Activated CD8-positive, alpha-beta T cell treated with anti-CD3 and anti-CD28 coated beads for 36 hours (primary cell): ENCODE measurements at regions not wholly inside any gene's neighbourhood (a gene's known extent, or its start where the extent isn't known, plus 50 kb on each side); places are given as distances from the start of the nearest gene placed in this dataset.

ENCODE experiments used
- ATAC-seq: fragments of 200-7000 bp; cut with Tn5 transposase; one replicate; pipeline ENCODE4 v1.10.0; 2021; ENCODE audit warnings: mild to moderate bottlenecking, moderate library complexity
- CTCF ChIA-PET: fragments of 350-600 bp; sonication (Branson Sonifier 250); formaldehyde crosslinking; loops from one replicate; lab custom pipeline; 2021; ENCODE audit warnings: antibody characterized with exemption; lab: Charles Lee
- POLR2A ChIA-PET: fragments of 350-600 bp; sonication (Branson Sonifier 250); formaldehyde crosslinking; loops from one replicate; lab custom pipeline; 2021; ENCODE audit warnings: antibody characterized with exemption; lab: Charles Lee
- DNase-seq: peaks from one replicate; pipeline ENCODE4 v3.0.0-alpha.2; 2020
- H3K27ac Mint-ChIP-seq: one replicate; pipeline ENCODE4 v1.8.0; 2021; ENCODE audit warnings: mild to moderate bottlenecking, mixed read lengths
- H3K27me3 Mint-ChIP-seq: one replicate; pipeline ENCODE4 v1.8.0; 2021; ENCODE audit warnings: mixed read lengths
- H3K36me3 Mint-ChIP-seq: one replicate; pipeline ENCODE4 v1.8.0; 2021; ENCODE audit warnings: low read depth, mixed read lengths
- H3K4me1 Mint-ChIP-seq: one replicate; pipeline ENCODE4 v1.8.0; 2021; ENCODE audit warnings: low read depth, mixed read lengths
- H3K4me3 Mint-ChIP-seq: one replicate; pipeline ENCODE4 v1.8.0; 2021; ENCODE audit warnings: mild to moderate bottlenecking, moderate library complexity, mixed read lengths
- H3K9me3 Mint-ChIP-seq: one replicate; pipeline ENCODE4 v1.8.0; 2021; ENCODE audit warnings: mixed read lengths
- CTCF ChIP-seq: fragments of 200-600 bp; IDR thresholded peaks from one replicate; pipeline ENCODE4 v1.8.0; 2022; ENCODE audit warnings: antibody characterized with exemption, mild to moderate bottlenecking
- intact Hi-C: fragments of 100-400 bp; cut with micrococcal nuclease; formaldehyde crosslinking; loops from one replicate; pipeline ENCODE4 v1.10.0; 2022

GRCh38 chr20:46820682-46821081 is 74.0 kb upstream of the EYA2 start:
- no peak overlapping the region for H3K27ac Mint-ChIP-seq
- ChIA-PET POLR2A (no interaction called here), CTCF (no interaction called here)
- DNase-seq: no peak
- peaks cover 5% of the 10 kb centered on the region for H3K9me3 Mint-ChIP-seq
- peaks cover 14% of the 10 kb centered on the region for H3K27me3 Mint-ChIP-seq
- TF ChIP-seq CTCF: no peak
- ATAC-seq: no peak
- no peaks in the 10 kb centered on the region for H3K36me3 Mint-ChIP-seq
- H3K4me1 Mint-ChIP-seq: no peaks in the 10 kb centered on the region
- no peak overlapping the region for H3K4me3 Mint-ChIP-seq
- intact Hi-C loops: no loop called here

- H3K27me3 Mint-ChIP-seq: peaks cover 16% of the 10 kb centered on the region
- no peak for DNase-seq
- no peak for ATAC-seq
- H3K4me1 Mint-ChIP-seq: no peaks in the 10 kb centered on the region
- no peak for TF ChIP-seq CTCF
- H3K9me3 Mint-ChIP-seq: peaks cover 5% of the 10 kb centered on the region
- H3K36me3 Mint-ChIP-seq: no peaks in the 10 kb centered on the region
- no peak overlapping the region for H3K27ac Mint-ChIP-seq
- CTCF ChIA-PET: no interaction called here
- POLR2A ChIA-PET: no interaction called here
- H3K4me3 Mint-ChIP-seq: no peak overlapping the region
- intact Hi-C loops: no loop called here
Measured at GRCh38 chr20:46823271-46823751, 71.3 kb upstream of the EYA2 start.

GRCh38 chr20:46823753-46824152 is 70.9 kb upstream of the EYA2 start:
- no peak overlapping the region for H3K27ac Mint-ChIP-seq
- H3K4me1 Mint-ChIP-seq: no peaks in the 10 kb centered on the region
- DNase-seq (no peak), ATAC-seq (no peak)
- H3K36me3 Mint-ChIP-seq: no peaks in the 10 kb centered on the region
- POLR2A ChIA-PET: no interaction called here
- H3K9me3 Mint-ChIP-seq: peaks cover 5% of the 10 kb centered on the region
- no peak for TF ChIP-seq CTCF
- no peak overlapping the region for H3K4me3 Mint-ChIP-seq
- CTCF ChIA-PET: no interaction called here
- intact Hi-C loops: no loop called here
- peaks cover 15% of the 10 kb centered on the region for H3K27me3 Mint-ChIP-seq

GRCh38 chr20:46826343-46826984 is 68.2 kb upstream of the EYA2 start:
- ChIA-PET CTCF (no interaction called here), POLR2A (no interaction called here)
- H3K27me3 Mint-ChIP-seq: peaks cover 15% of the 10 kb centered on the region
- DNase-seq (no peak), ATAC-seq (no peak)
- no peak overlapping the region for H3K27ac Mint-ChIP-seq
- intact Hi-C loops: no loop called here
- H3K4me3 Mint-ChIP-seq: no peak overlapping the region
- H3K4me1 Mint-ChIP-seq: no peaks in the 10 kb centered on the region
- TF ChIP-seq CTCF: no peak
- peaks cover 5% of the 10 kb centered on the region for H3K9me3 Mint-ChIP-seq
- no peaks in the 10 kb centered on the region for H3K36me3 Mint-ChIP-seq

GRCh38 chr20:46827718-46828458 is 66.8 kb upstream of the EYA2 start:
- DNase-seq: no peak
- Mint-ChIP-seq H3K4me1 (no peaks in the 10 kb centered on the region), H3K4me3 (no peak overlapping the region), H3K9me3 (peaks cover 5% of the 10 kb centered on the region), H3K36me3 (no peaks in the 10 kb centered on the region), H3K27me3 (peaks cover 15% of the 10 kb centered on the region), H3K27ac (no peak overlapping the region)
- intact Hi-C loops: no loop called here
- POLR2A ChIA-PET: no interaction called here
- ATAC-seq: no peak
- CTCF ChIA-PET: no interaction called here
- no peak for TF ChIP-seq CTCF
